SKM-1 treated with dmso at 0.1 percent for 144 hours (cell line): ENCODE measurements at regions not wholly inside any gene's neighbourhood (a gene's known extent, or its start where the extent isn't known, plus 50 kb on each side); places are given as distances from the start of the nearest gene placed in this dataset.
"Not testable (repeated sequence)": the region's sequence is repeated elsewhere in the genome, so short reads cannot be mapped to it uniquely, and the experiment has no call there.

Source experiments
- DNase-seq: peaks from one replicate; lab custom pipeline; 2025; ENCODE audit not compliant: unreplicated experiment; lab: John Stamatoyannopoulos, UW

- no peak for DNase-seq
These were observed 532.5 kb upstream of the IZUMO3 start for GRCh38 chr9:25078202-25078601.

- no peak for DNase-seq
These were observed 502.5 kb upstream of the IZUMO3 start for GRCh38 chr9:25048098-25048724.

DNA sequence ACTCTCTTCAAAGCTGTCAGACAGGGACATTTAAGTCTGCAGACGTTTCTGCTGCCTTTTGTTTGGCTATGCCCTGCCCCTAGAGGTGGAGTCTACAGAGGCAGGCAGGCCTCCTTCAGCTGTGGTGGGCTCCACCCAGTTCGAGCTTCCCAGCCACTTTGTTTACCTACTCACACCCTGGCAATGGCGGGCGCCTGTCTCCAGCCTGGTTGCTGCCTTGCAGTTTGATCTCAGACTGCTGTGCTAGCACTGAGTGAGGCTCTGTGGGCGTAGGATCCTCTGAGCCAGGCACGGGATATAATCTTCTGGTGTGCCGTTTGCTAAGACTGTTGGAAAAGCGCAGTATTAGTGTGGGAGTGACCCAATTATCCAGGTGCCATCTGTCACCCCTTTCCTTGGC, 499.8 kb upstream of the IZUMO3 start:
- DNase-seq: not testable (repeated sequence)

GRCh38 chr9:25029743-25030142, 484.0 kb upstream of the IZUMO3 start:
- DNase-seq: no peak

DNA sequence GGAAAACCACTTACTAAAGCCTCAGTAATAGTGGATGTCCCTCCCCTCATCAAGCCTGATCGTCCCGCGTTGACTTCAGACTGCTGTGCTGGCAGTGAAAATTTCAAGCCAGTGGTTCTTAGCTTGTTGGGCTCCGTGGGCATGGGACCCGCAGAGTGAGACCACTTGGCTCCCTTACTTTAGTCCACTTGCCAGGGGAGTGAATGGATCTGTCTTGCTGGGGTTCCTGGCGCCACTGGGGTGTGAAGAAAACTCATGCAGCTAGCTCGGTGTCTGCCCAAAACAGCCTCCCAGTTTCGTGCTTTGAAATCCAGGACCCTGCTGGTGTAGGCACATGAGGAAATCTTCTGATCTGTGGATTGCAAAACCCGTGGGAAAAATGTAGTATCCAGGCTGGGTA, 480.0 kb upstream of the IZUMO3 start:
- no peak for DNase-seq

DNA sequence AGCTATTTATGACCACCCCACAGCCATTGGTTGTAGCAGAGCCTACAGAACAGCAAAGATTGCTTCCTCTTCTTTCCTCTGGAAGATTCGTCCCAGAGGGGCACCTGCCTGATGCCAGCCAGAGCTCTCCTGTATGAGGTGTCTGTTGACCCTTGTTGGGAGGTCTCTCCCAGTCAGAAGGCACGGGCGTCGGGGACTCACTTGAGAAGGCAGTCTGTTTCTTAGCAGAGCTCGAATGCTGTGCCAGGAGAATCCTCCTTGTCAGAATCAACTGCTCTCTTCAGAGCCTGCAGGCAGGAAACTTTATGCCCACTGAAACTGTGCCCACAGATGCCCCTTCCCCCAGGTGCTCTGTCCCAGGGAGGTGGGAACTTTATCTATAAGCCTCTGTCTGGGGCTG, 479.5 kb upstream of the IZUMO3 start:
- DNase-seq: no peak

DNA sequence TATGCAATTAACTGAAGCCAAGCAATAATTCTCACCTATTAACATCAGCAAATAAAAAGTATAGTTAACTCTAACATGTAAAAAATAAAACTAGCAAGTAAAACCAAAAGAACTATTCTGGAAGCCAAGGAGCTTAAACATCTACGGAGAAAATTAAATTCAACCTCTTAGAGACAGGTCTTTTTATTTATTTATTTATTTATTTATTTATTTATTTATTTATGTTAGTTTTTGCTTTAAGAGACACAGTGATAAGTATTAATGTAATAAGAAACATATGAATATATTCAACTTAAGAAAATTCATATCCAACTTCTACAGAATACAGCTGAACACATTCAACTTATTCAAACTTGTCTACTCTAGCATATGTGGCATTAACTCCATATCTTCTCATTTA, 472.1 kb upstream of the IZUMO3 start:
- DNase-seq: no peak

GRCh38 chr9:25010027-25010662, 464.4 kb upstream of the IZUMO3 start:
- DNase-seq: no peak

- DNase-seq: no peak
These were observed 458.0 kb upstream of the IZUMO3 start for GRCh38 chr9:25003686-25004085.

DNA sequence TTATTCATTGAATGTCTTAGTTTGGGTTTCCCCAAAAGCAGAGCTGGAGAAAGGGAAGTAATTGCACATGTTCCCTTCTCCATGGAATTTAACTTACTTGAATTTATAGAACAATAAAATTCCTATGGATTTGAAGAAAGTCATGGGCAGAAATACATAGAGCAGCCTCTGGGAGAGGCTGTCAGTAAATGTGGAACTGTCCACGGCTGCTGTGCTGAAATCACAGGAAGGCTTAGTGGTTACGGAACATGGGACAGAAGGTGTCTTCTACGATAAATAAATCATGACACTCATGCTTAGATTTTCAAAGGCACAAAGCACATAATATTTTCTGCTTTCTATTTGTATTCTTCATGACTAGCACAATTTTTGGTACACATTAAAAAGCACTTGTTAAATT, 440.6 kb upstream of the IZUMO3 start:
- DNase-seq: no peak

DNA sequence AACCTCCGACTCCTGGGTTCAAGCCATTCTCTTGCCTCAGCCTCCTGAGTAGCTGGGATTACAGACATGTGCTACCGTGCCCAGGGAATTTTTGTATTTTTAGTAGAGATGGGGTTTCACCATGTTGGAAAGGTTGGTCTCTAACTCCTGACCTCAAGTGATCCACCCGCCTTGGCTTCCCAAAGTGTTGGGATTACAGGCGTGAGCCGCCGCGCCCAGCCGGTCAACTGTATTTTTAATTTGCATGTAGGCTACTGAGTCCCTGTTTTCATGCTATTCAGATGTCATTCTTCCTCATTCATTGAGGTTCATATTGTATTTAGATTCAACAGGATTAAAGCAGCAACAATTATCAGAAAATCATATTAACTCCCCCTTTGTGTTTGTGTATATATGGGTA, 425.1 kb upstream of the IZUMO3 start:
- not testable (repeated sequence) for DNase-seq

DNA sequence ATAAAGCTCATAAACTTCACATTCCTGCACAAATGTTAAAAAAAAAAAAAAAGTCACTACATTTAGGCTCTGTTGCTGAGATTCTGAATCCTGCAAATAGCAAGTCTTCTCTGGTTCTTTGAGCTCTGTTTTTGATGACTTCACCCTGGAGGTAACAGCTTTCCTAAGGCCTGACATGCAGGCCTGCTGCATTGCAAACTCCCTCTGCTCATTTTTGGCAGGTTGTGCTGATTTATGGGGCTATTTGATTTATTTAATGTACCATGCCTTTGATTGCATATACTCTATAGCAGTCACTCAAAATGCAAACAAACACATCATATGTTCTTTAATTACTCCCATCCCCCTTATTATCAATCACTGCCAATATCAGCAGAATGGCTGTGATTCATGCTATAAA, 416.1 kb upstream of the IZUMO3 start:
- DNase-seq: no peak

DNA sequence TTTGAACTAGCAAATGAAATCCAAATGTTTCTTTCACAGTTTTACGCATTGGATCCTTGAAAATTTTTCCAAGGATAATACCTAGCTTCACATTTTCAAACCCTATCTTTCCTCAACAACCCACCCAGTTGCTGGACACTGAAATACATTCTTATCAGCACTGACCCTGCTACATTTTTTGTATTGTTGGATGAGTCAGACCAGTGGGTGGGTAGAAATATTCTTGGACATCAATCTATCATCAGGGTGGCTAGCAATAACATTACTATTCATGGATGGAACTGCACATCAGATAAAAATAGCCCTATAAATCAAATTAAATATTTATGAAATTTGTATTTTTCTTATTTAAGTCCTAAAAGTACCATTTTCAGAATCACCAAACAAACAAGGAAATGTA, 407.4 kb upstream of the IZUMO3 start:
- no peak for DNase-seq

GRCh38 chr9:24939109-24939850, 393.6 kb upstream of the IZUMO3 start:
- DNase-seq: no peak

DNA sequence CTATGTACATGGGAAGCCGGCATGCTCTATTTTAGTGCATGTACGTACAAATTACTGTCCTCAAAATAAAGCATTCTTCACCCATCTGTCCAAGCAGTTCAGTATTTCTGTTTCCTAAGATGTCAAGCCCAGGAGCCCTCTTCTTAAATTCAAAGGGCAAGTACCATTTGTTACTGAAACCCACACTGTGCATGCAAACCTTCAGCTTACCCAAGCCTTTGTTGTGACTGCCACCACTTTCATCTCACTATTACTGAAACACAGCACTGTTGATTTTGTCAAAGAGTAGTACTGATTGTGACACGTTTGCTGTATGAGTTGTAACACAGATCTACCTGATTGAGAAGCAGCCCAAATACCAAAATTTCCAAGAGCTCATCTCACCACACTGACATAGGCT, 390.4 kb upstream of the IZUMO3 start:
- DNase-seq: no peak

GRCh38 chr9:24932785-24933184, 387.1 kb upstream of the IZUMO3 start:
- no peak for DNase-seq

DNA sequence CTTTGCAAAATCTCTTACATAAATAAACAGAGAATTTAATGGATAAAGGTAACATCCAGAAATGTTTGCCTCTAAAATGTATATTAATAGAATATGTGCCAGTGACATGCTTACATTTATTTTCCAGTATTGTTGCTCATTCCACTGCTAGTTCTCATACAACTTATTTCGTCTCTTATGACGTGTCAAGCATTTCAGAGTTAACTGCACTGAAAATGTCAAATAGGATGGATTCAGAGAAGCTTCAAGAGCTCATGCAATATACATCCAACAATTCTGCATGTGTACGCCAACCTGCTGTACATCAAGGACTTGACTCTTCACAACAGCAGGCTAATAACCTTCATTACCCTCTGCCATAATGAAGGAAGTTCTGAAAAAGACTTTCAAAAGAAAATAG, 386.2 kb upstream of the IZUMO3 start:
- no peak for DNase-seq

- DNase-seq: no peak
These were observed 367.1 kb upstream of the IZUMO3 start for GRCh38 chr9:24912767-24913166.

DNA sequence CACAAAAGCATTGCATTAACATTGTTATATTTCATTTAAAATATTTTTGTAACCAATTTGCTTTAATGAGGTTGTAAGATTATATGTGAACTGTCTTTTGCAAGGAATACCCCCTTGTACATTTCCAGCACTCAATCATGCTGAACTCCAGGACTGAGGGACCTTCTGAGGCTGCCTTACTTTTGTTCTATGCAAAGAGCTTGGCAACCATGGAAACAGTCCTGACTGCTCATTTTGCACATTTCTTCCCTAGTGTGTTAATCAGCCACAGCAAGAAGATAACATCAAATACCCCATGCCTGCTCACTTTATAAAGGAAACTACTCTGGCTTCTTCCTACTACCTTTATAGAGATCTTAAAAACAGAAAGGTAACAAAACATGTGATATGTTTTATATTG, 355.6 kb upstream of the IZUMO3 start:
- DNase-seq: no peak

DNA sequence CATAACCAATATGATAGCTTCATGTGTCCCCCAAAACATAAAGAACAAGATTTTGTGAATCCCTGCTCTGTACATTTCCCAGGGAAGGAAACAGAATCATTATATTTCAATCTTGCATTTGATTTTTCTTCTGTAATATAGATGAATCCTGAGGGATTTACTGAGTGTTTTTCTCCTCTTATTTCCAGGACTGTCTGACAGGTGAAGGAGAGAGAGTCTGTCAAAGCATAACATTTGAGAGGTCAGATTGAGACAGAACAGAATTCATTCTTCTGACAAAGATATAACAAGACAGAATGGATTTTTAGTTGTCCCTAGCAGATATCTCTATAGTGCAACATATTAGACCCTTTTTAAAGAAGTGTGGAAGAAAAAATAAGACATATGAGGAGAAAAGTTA, 354.5 kb upstream of the IZUMO3 start:
- no peak for DNase-seq

GRCh38 chr9:24899463-24899862, 353.8 kb upstream of the IZUMO3 start:
- no peak for DNase-seq

- DNase-seq: no peak
These were observed 352.1 kb upstream of the IZUMO3 start for GRCh38 chr9:24897826-24898225.
